IMR-90 (cell line): ENCODE measurements at regions not wholly inside any gene's neighbourhood (a gene's known extent, or its start where the extent isn't known, plus 50 kb on each side); places are given as distances from the start of the nearest gene placed in this dataset.

Experiments used
- ATAC-seq: fragments of 200-7000 bp; cut with Tn5 transposase; 2 replicates; pipeline ENCODE4 v1.9.1; 2020; ENCODE audit warnings: low read depth, mild to moderate bottlenecking, moderate library complexity
- BruUV-seq: library from RNA; stranded (reverse); fragments of 400-500 nt; replicated peaks from 2 replicates; lab custom pipeline; 2021; lab: Mats Ljungman, UMichigan
- CTCF ChIA-PET: fragments of 300-600 bp; formaldehyde crosslinking; extraction: SDS; loops from one replicate; lab custom pipeline; 2021; ENCODE audit warnings: antibody characterized with exemption; lab: Yijun Ruan, JAX
- POLR2A ChIA-PET: fragments of 300-600 bp; sonication (Branson Sonifier 250); formaldehyde crosslinking; loops from one replicate; lab custom pipeline; 2022; ENCODE audit warnings: antibody characterized with exemption; ENCODE audit not compliant: unreplicated experiment; lab: Charles Lee
- DNase-seq: peaks from one replicate; pipeline ENCODE4 v3.0.0; 2013
- H2AFZ ChIP-seq: replicated peaks from 2 replicates; pipeline ENCODE3; 2013; ENCODE audit warnings: low read length, mild to moderate bottlenecking; ENCODE audit not compliant: poor library complexity
- H2AK5ac ChIP-seq: 2 replicates; pipeline ENCODE4 v1.6.1; 2013; ENCODE audit warnings: low read depth, low read length, inconsistent platforms
- H2AK9ac ChIP-seq: replicated peaks from 2 replicates; pipeline ENCODE3; 2013; ENCODE audit warnings: mild to moderate bottlenecking, low read depth, low read length, moderate library complexity; ENCODE audit not compliant: poor library complexity
- H2BK120ac ChIP-seq: 2 replicates; pipeline ENCODE4 v1.6.1; 2013; ENCODE audit warnings: low read depth, low read length, inconsistent platforms
- H2BK15ac ChIP-seq: 3 replicates; pipeline ENCODE4 v1.6.1; 2013; ENCODE audit warnings: low read depth, low read length, inconsistent platforms
- H2BK20ac ChIP-seq: 2 replicates; pipeline ENCODE4 v1.6.1; 2013; ENCODE audit warnings: low read depth, mild to moderate bottlenecking, inconsistent platforms, low read length, moderate library complexity
- H2BK5ac ChIP-seq: 2 replicates; pipeline ENCODE4 v1.6.1; 2013; ENCODE audit warnings: mild to moderate bottlenecking, low read depth, low read length, inconsistent platforms; ENCODE audit not compliant: poor library complexity, severe bottlenecking
- H3K14ac ChIP-seq: replicated peaks from 2 replicates; pipeline ENCODE4 v1.6.1; 2013; ENCODE audit warnings: low read depth, low read length, inconsistent platforms
- H3K18ac ChIP-seq: 2 replicates; pipeline ENCODE4 v1.6.1; 2013; ENCODE audit warnings: low read depth, low read length, control low read depth
- H3K23ac ChIP-seq: 2 replicates; pipeline ENCODE4 v1.6.1; 2013; ENCODE audit warnings: low read depth, low read length, inconsistent platforms
- H3K27ac ChIP-seq: 2 replicates; pipeline ENCODE4 v1.5.1; 2013; ENCODE audit warnings: mild to moderate bottlenecking, control low read depth, low read length; ENCODE audit not compliant: insufficient read depth
- H3K27me3 ChIP-seq: 2 replicates; pipeline ENCODE4 v1.6.1; 2013; ENCODE audit warnings: low read length; ENCODE audit not compliant: control insufficient read depth, insufficient read depth
- H3K36me3 ChIP-seq: 2 replicates; pipeline ENCODE4 v1.6.1; 2013; ENCODE audit warnings: low read length, mixed read lengths; ENCODE audit not compliant: control insufficient read depth, insufficient read depth
- H3K4ac ChIP-seq: 2 replicates; pipeline ENCODE4 v1.6.1; 2013; ENCODE audit warnings: low read depth, low read length, inconsistent platforms
- H3K4me1 ChIP-seq: 2 replicates; pipeline ENCODE4 v1.6.1; 2013; ENCODE audit warnings: low read length, mixed read lengths; ENCODE audit not compliant: control insufficient read depth, insufficient read depth
- H3K4me2 ChIP-seq: 2 replicates; pipeline ENCODE4 v1.6.1; 2013; ENCODE audit warnings: low read depth, mild to moderate bottlenecking, control low read depth, low read length, moderate library complexity
- H3K4me3 ChIP-seq: 2 replicates; pipeline ENCODE4 v1.5.1; 2013; ENCODE audit warnings: low read depth, mild to moderate bottlenecking, control low read depth, low read length, moderate library complexity; ENCODE audit not compliant: insufficient read depth
- H3K56ac ChIP-seq: 2 replicates; pipeline ENCODE4 v1.6.1; 2013; ENCODE audit warnings: low read length, inconsistent platforms; ENCODE audit not compliant: insufficient read depth; ENCODE audit errors: extremely low read depth
- H3K79me1 ChIP-seq, 2 experiments: 2 replicates each; pipeline ENCODE4 v1.6.1; 2013; ENCODE audit warnings: low read length in 2 of 2, inconsistent platforms in 1 of 2, low read depth in 1 of 2
- H3K9ac ChIP-seq: 2 replicates; pipeline ENCODE4 v1.6.1; 2013; ENCODE audit warnings: low read depth, low read length, control low read depth
- H3K9me1 ChIP-seq: 2 replicates; pipeline ENCODE4 v1.6.1; 2013; ENCODE audit warnings: low read length, inconsistent platforms; ENCODE audit not compliant: insufficient read depth
- H3K9me3 ChIP-seq: 2 replicates; pipeline ENCODE4 v1.6.1; 2013; ENCODE audit warnings: low read length; ENCODE audit not compliant: control insufficient read depth, insufficient read depth
- H4K20me1 ChIP-seq: 2 replicates; pipeline ENCODE4 v1.6.1; 2013; ENCODE audit warnings: low read length, inconsistent platforms; ENCODE audit not compliant: insufficient read depth
- H4K5ac ChIP-seq: 2 replicates; pipeline ENCODE4 v1.6.1; 2013; ENCODE audit warnings: mild to moderate bottlenecking, low read depth, low read length, control low read depth
- H4K8ac ChIP-seq, 2 experiments: 2 replicates each; pipeline ENCODE4 v1.6.1; 2013; ENCODE audit warnings: low read depth in 2 of 2, low read length in 2 of 2, control low read depth in 1 of 2, inconsistent platforms in 1 of 2
- H4K91ac ChIP-seq: 2 replicates; pipeline ENCODE4 v1.6.1; 2013; ENCODE audit warnings: low read depth, low read length, inconsistent platforms; ENCODE audit not compliant: insufficient read depth
- CEBPB ChIP-seq: IDR thresholded peaks from 2 replicates; pipeline ENCODE4 v1.6.1; 2012; ENCODE audit warnings: low read depth, low read length, improper control_type of control experiment
- RAD21 ChIP-seq: IDR thresholded peaks from 2 replicates; pipeline ENCODE4 v1.6.1; 2012; ENCODE audit warnings: low read length, improper control_type of control experiment
- WGBS, 2 experiments: methylation state at CpG; one replicate each; pipeline versions ENCODE4 v1.1.5 to v1.1.7; 2013; ENCODE audit warnings: missing lambda C conversion rate in 2 of 2; ENCODE audit not compliant: insufficient read length in 1 of 2; ENCODE audit errors: extremely low coverage in 2 of 2; 5-methylcytosine and 5-hydroxymethylcytosine counted together
- dilution Hi-C: fragments of 300-500 bp; cut with HindIII; formaldehyde crosslinking; loops from one replicate; pipeline ENCODE4 v1.14.3; 2018; ENCODE audit warnings: low sequenced_read_pairs; ENCODE audit not compliant: unreplicated experiment
- in situ Hi-C: fragments of 300-500 bp; cut with MboI; formaldehyde crosslinking; loops from 3 replicates; pipeline ENCODE4 v1.14.3; 2019; ENCODE audit warnings: low sequenced_read_pairs, inconsistent platforms, mixed read lengths
- intact Hi-C: fragments of 100-400 bp; cut with micrococcal nuclease; formaldehyde crosslinking; loops from 2 replicates; pipeline ENCODE4 v1.10.0; 2022

DNA sequence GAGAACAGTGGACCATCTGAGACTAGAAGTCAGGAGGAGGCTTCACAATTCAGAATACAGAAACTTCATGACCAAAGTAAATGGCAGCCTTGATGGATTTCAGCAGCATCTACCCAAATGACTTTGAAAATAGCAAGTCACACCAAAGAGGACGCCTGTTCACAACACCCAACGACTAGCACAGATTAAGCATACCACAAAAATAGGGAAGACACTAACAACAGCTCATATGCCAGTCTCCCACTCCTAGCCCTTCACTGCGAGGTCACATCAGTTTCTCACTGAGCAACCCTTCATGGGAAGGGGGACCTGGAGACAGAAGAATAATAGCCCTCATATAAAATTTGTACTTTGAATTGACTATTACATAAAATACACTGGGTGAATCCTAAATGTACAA, 228.4 kb upstream of the SLC39A10 start:
- no peaks in the 10 kb centered on the region for H3K9me1 ChIP-seq
- BruUV-seq = no TSS peak
- DNase-seq (no peak), ATAC-seq (no peak)
- dilution Hi-C loops = no loop called here
- no peak overlapping the region for H3K9ac ChIP-seq
- H3K79me1 ChIP-seq = no peaks in the 10 kb centered on the region
- no peak overlapping the region for H2BK15ac ChIP-seq
- no peak overlapping the region for H4K8ac ChIP-seq
- no peak overlapping the region for H3K18ac ChIP-seq
- H2AFZ ChIP-seq = no peak overlapping the region
- H3K56ac ChIP-seq = no peak overlapping the region
- H3K4me1 ChIP-seq = no peaks in the 10 kb centered on the region
- no peak overlapping the region for H2AK5ac ChIP-seq
- H2AK9ac ChIP-seq = no peak overlapping the region
- ChIA-PET POLR2A (no interaction called here), CTCF (no interaction called here)
- no peak overlapping the region for H2BK20ac ChIP-seq
- no peaks in the 10 kb centered on the region for H4K20me1 ChIP-seq
- H3K9me3 ChIP-seq = no peaks in the 10 kb centered on the region
- no peaks in the 10 kb centered on the region for H3K27me3 ChIP-seq
- in situ Hi-C loops = no loop called here
- no peak overlapping the region for H2BK5ac ChIP-seq
- TF ChIP-seq CEBPB = no peak
- TF ChIP-seq RAD21 = no peak
- no peak overlapping the region for H3K4me2 ChIP-seq
- no peak overlapping the region for H4K5ac ChIP-seq
- no CpG with 5 or more reads among the region's 3 CpGs for WGBS, 2 experiments
- H2BK120ac ChIP-seq = no peak overlapping the region
- no peak overlapping the region for H3K4ac ChIP-seq
- no peak overlapping the region for H4K91ac ChIP-seq
- H3K36me3 ChIP-seq = no peaks in the 10 kb centered on the region
- H3K4me3 ChIP-seq = no peak overlapping the region
- H3K23ac ChIP-seq = no peak overlapping the region
- H3K27ac ChIP-seq = no peak overlapping the region
- H3K14ac ChIP-seq = no peak overlapping the region
- intact Hi-C loops = no loop called here
